Type B pancreatic cell (in vitro differentiated cells): ENCODE measurements at regions not wholly inside any gene's neighbourhood (a gene's known extent, or its start where the extent isn't known, plus 50 kb on each side); places are given as distances from the start of the nearest gene placed in this dataset.

Source experiments
- DNase-seq: peaks from one replicate; pipeline ENCODE4 v3.0.0; 2021; ENCODE audit warnings: mixed read lengths; ENCODE audit not compliant: unreplicated experiment; ENCODE audit errors: extremely low spot score
- H3K27ac Mint-ChIP-seq: 2 replicates; pipeline ENCODE4 v1.8.0; 2021; ENCODE audit warnings: mild to moderate bottlenecking, mixed read lengths
- H3K27me3 Mint-ChIP-seq: 2 replicates; pipeline ENCODE4 v1.8.0; 2021; ENCODE audit warnings: mixed read lengths
- H3K36me3 Mint-ChIP-seq: 2 replicates; pipeline ENCODE4 v1.8.0; 2021; ENCODE audit warnings: mixed read lengths
- H3K4me1 Mint-ChIP-seq: one replicate; pipeline ENCODE4 v1.8.0; 2021; ENCODE audit warnings: mixed read lengths; ENCODE audit not compliant: unreplicated experiment
- H3K4me3 Mint-ChIP-seq: 2 replicates; pipeline ENCODE4 v1.8.0; 2021; ENCODE audit warnings: mild to moderate bottlenecking, mixed read lengths
- H3K9me3 Mint-ChIP-seq: 2 replicates; pipeline ENCODE4 v1.8.0; 2021; ENCODE audit warnings: mixed read lengths
- TF ChIP-seq, protein P1 (sequence below): fragments of 200-600 bp; sonication (generic); conservative IDR thresholded peaks from 2 replicates; pipeline ENCODE4 v1.5.0; 2021; ENCODE audit warnings: antibody characterized with exemption, mild to moderate bottlenecking

- H3K36me3 Mint-ChIP-seq, result no peaks in the 10 kb centered on the region
- no peak overlapping the region for H3K4me3 Mint-ChIP-seq
- peaks cover 31% of the 10 kb centered on the region for H3K4me1 Mint-ChIP-seq
- TF ChIP-seq, protein P1, sequence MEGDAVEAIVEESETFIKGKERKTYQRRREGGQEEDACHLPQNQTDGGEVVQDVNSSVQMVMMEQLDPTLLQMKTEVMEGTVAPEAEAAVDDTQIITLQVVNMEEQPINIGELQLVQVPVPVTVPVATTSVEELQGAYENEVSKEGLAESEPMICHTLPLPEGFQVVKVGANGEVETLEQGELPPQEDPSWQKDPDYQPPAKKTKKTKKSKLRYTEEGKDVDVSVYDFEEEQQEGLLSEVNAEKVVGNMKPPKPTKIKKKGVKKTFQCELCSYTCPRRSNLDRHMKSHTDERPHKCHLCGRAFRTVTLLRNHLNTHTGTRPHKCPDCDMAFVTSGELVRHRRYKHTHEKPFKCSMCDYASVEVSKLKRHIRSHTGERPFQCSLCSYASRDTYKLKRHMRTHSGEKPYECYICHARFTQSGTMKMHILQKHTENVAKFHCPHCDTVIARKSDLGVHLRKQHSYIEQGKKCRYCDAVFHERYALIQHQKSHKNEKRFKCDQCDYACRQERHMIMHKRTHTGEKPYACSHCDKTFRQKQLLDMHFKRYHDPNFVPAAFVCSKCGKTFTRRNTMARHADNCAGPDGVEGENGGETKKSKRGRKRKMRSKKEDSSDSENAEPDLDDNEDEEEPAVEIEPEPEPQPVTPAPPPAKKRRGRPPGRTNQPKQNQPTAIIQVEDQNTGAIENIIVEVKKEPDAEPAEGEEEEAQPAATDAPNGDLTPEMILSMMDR, result no peak
- no peaks in the 10 kb centered on the region for H3K9me3 Mint-ChIP-seq
- no peak overlapping the region for H3K27ac Mint-ChIP-seq
- no peaks in the 10 kb centered on the region for H3K27me3 Mint-ChIP-seq
- no peak for DNase-seq
These were observed 221.6 kb downstream of the TBC1D2B start for GRCh38 chr15:77855871-77856270.

DNA sequence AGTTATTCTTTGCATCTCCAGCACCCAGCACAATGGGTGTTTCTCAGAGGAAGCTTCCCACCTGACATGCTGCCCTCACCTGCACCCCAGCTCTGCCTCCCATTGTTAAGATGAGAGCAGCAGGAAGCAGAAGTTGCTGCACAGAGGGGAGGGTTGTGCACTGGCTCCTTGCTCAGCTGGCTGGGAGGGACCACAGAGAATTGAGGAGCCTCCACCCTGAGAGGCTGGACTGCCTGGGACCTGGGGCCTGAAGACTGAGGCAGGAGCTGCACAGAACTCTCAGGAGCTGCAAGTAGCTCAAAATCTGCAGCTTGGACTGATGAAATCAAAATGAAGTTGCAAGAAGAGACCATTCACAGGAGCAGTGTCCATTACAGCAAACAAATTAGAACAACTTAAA is 222.3 kb upstream of the LINGO1 start:
- Mint-ChIP-seq H3K27ac (no peak overlapping the region), H3K4me1 (peaks cover 31% of the 10 kb centered on the region), H3K36me3 (no peaks in the 10 kb centered on the region), H3K27me3 (no peaks in the 10 kb centered on the region), H3K9me3 (no peaks in the 10 kb centered on the region), H3K4me3 (no peak overlapping the region)
- no peak for DNase-seq
- TF ChIP-seq, protein P1, result no peak

GRCh38 chr15:77853910-77854309 is 221.2 kb upstream of the LINGO1 start:
- no peak overlapping the region for H3K27ac Mint-ChIP-seq
- DNase-seq, result no peak
- H3K9me3 Mint-ChIP-seq, result no peaks in the 10 kb centered on the region
- no peaks in the 10 kb centered on the region for H3K36me3 Mint-ChIP-seq
- H3K4me1 Mint-ChIP-seq, result peaks cover 29% of the 10 kb centered on the region
- no peaks in the 10 kb centered on the region for H3K27me3 Mint-ChIP-seq
- TF ChIP-seq, protein P1, result no peak
- H3K4me3 Mint-ChIP-seq, result no peak overlapping the region

DNA sequence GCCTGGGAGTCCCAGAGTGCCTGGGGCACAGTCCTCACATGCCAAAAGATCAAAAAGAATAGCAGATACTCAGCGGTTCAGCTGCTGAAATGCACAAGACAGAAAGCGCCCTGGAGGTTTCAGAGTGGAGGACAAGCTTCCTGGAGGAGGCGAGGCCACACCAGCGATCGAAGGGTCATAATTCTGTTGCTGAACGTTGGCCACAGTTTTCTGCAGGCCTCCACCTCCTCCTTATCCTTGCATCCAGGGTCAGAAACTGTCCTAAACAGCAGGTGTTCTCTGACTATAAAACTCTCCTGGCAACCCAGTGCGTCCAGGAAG is 220.3 kb upstream of the LINGO1 start:
- no peak for DNase-seq
- Mint-ChIP-seq H3K9me3 (no peaks in the 10 kb centered on the region), H3K27ac (peak overlapping the region; percentile 21), H3K36me3 (no peaks in the 10 kb centered on the region), H3K4me3 (no peak overlapping the region), H3K27me3 (no peaks in the 10 kb centered on the region), H3K4me1 (peaks cover 25% of the 10 kb centered on the region)
- TF ChIP-seq, protein P1, result no peak

- Mint-ChIP-seq H3K36me3 (no peaks in the 10 kb centered on the region), H3K4me1 (peaks cover 20% of the 10 kb centered on the region), H3K9me3 (no peaks in the 10 kb centered on the region), H3K27me3 (no peaks in the 10 kb centered on the region), H3K27ac (peak overlapping the region; percentile 21), H3K4me3 (peak overlapping the region; percentile 34)
- TF ChIP-seq, protein P1, result no peak
- no peak for DNase-seq
These were observed 219.7 kb upstream of the LINGO1 start for GRCh38 chr15:77852241-77853007.
